Sigmoid colon (tissue), 4 donors: ENCODE measurements at regions not wholly inside any gene's neighbourhood (a gene's known extent, or its start where the extent isn't known, plus 50 kb on each side); places are given as distances from the start of the nearest gene placed in this dataset.

Source experiments
- EP300 ChIP-seq, 4 donors: sonication (generic); formaldehyde crosslinking; IDR thresholded peaks; one replicate each; pipeline ENCODE4 v1.6.1; 2017; ENCODE audit warnings: antibody characterized with exemption in 4 of 4
- POLR2A ChIP-seq, 2 donors: fragments of 450-650 bp; IDR thresholded peaks; one replicate each; pipeline ENCODE4 v1.6.1; 2016; ENCODE audit warnings: antibody characterized with exemption in 2 of 2, mild to moderate bottlenecking in 2 of 2, moderate library complexity in 2 of 2
- POLR2AphosphoS5 ChIP-seq, 4 donors: sonication (generic); formaldehyde crosslinking; IDR thresholded peaks; one replicate each; pipeline ENCODE4 v1.6.1; 2017; ENCODE audit warnings: antibody characterized with exemption in 4 of 4
- TF ChIP-seq, protein P1 (sequence below), 4 experiments: fragments of 450-650 bp in 3 of 4; fragments of 200-600 bp in 1 of 4; IDR thresholded peaks; one replicate each; pipeline ENCODE4 v1.5.1; 2016 to 2019; ENCODE audit warnings: antibody characterized with exemption in 4 of 4, mild to moderate bottlenecking in 3 of 4, moderate library complexity in 2 of 4

DNA sequence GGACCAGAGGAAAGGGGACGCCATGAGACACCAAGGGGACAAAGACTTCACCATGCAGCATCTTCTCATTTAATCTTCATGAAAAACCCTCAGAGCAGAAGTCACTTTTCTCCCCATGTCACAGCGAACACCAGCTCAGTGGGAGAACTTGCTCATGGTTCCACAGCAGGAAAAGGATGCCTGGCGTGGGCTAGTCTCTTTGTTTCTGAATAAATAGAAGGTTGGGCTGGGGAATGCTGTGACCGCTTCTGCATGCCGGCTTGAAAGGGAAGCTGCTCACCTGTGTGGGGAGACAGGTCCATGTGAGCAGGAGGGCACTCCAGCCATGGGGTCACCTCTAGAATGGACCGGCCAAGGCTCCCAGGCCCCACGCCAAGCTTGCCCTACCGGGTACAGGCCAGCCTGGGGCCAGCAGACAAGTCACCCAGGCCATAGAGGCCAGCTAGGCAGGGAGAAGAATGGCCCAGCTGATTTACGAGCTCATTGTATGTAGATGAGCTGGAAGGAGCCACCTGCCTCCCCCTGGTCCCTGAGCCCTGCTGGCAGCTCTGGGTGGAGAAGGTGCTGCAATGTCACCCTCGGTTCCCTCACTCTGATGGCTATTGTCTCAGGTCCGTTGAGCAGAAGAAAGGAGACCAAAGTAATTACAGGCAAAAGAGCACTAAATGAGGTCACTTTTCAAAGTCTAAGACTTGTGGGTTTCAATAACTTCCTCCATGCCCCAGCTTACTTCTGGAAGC is 82.0 kb upstream of the PDZD8 start:
- TF ChIP-seq, protein P1, sequence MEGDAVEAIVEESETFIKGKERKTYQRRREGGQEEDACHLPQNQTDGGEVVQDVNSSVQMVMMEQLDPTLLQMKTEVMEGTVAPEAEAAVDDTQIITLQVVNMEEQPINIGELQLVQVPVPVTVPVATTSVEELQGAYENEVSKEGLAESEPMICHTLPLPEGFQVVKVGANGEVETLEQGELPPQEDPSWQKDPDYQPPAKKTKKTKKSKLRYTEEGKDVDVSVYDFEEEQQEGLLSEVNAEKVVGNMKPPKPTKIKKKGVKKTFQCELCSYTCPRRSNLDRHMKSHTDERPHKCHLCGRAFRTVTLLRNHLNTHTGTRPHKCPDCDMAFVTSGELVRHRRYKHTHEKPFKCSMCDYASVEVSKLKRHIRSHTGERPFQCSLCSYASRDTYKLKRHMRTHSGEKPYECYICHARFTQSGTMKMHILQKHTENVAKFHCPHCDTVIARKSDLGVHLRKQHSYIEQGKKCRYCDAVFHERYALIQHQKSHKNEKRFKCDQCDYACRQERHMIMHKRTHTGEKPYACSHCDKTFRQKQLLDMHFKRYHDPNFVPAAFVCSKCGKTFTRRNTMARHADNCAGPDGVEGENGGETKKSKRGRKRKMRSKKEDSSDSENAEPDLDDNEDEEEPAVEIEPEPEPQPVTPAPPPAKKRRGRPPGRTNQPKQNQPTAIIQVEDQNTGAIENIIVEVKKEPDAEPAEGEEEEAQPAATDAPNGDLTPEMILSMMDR (IDR thresholded peaks at IDR 0.05), result no peak
- TF ChIP-seq POLR2AphosphoS5 (IDR thresholded peaks at IDR 0.05), result no peak
- TF ChIP-seq POLR2A (IDR thresholded peaks at IDR 0.05), result no peak
- TF ChIP-seq EP300 (IDR thresholded peaks at IDR 0.05), result no peak
